ENCODE measurements at regions not wholly inside any gene's neighbourhood (a gene's known extent, or its start where the extent isn't known, plus 50 kb on each side); places are given as distances from the start of the nearest gene placed in this dataset.

DNA sequence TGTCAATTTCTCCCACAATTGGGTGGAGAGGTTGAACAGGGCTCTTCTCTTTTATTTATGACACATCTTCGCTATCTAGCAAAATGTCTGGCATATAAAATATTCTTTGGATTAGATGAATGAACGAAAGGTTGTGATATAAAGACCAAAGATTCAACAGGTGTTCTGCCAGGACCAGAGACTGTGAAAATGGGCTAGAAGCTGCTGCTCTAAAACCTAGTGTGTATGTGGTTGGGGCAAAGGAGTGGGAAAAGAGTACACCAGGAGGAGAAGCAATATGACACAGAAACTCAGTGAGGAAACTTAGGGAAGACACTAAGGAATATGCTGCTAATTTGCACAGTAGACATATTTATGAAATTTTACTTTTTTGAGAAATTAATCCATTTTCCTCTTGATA, 102.0 kb upstream of the CCDC80 start:
- H3K9me3 ChIP-seq, result no peaks in the 10 kb centered on the region
- intact Hi-C loops (cut with DNase I), result no loop called here
- no peak for DNase-seq
- no peaks in the 10 kb centered on the region for H3K36me3 ChIP-seq
- H3K4me3 ChIP-seq (replicated peaks in 1 of 3), result no peak overlapping the region
- TF ChIP-seq POLR2A (IDR thresholded peaks at IDR 0.05), result no peak
- TF ChIP-seq, protein P1, sequence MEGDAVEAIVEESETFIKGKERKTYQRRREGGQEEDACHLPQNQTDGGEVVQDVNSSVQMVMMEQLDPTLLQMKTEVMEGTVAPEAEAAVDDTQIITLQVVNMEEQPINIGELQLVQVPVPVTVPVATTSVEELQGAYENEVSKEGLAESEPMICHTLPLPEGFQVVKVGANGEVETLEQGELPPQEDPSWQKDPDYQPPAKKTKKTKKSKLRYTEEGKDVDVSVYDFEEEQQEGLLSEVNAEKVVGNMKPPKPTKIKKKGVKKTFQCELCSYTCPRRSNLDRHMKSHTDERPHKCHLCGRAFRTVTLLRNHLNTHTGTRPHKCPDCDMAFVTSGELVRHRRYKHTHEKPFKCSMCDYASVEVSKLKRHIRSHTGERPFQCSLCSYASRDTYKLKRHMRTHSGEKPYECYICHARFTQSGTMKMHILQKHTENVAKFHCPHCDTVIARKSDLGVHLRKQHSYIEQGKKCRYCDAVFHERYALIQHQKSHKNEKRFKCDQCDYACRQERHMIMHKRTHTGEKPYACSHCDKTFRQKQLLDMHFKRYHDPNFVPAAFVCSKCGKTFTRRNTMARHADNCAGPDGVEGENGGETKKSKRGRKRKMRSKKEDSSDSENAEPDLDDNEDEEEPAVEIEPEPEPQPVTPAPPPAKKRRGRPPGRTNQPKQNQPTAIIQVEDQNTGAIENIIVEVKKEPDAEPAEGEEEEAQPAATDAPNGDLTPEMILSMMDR (IDR thresholded peaks at IDR 0.05), result no peak
- 95 to 97% methylated on average over 2 of the region's 2 CpGs for WGBS, 2 donors
- no peaks in the 10 kb centered on the region for H3K27me3 ChIP-seq
- no peak overlapping the region for H3K27ac ChIP-seq
- H3K4me1 ChIP-seq, result peaks cover 5 to 8% of the 10 kb centered on the region in 2 donors

DNA sequence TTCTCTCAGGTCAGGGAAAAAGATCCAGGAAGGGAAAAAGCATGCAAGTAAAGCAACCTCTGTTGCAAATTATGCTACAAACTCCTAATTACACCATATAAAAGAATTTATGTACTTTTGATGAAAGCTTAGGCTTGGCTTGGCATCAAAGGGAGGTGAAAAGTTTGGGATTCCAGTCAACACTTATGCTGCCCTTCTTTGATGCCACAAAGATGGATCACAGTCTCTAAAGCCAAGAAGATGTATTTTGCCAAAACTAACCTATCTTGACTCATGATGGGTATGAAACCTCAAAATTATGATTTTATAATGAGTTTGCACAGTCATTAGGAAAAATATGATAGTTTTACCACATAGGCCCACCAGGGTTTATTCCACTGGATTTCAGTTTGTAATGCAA, 101.0 kb upstream of the CCDC80 start:
- no peak for DNase-seq
- no peaks in the 10 kb centered on the region for H3K27me3 ChIP-seq
- intact Hi-C loops (cut with DNase I), result no loop called here
- no peaks in the 10 kb centered on the region for H3K36me3 ChIP-seq
- TF ChIP-seq, protein P1 (IDR thresholded peaks at IDR 0.05), result no peak
- no peak for TF ChIP-seq POLR2A (IDR thresholded peaks at IDR 0.05)
- peaks cover 5 to 8% of the 10 kb centered on the region in 2 donors for H3K4me1 ChIP-seq
- no peaks in the 10 kb centered on the region for H3K9me3 ChIP-seq
- no peak overlapping the region for H3K27ac ChIP-seq
- no peak overlapping the region for H3K4me3 ChIP-seq (replicated peaks in 1 of 3)

DNA sequence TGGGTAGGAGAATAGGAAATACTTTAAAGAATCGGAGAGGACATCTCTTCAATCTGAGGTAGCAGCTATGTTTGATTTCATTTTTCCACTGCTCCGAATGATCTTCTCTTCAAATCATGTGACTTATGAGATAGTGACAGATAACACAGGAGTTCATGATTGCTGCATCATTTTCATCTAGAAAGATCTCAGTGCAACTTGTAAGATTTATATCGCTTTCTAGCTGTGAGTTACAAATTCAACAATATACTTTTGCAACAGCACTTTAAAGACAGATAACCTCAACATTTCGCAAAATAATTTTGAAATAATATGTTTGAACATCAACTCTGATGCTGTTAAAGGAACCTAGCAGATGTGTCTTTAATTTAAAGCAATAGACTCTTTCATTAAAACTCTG, 99.9 kb upstream of the CCDC80 start:
- Histone ChIP-seq H3K9me3 (no peaks in the 10 kb centered on the region), H3K27ac (no peak overlapping the region), H3K4me1 (peaks cover 5 to 8% of the 10 kb centered on the region in 2 donors), H3K27me3 (no peaks in the 10 kb centered on the region), H3K36me3 (no peaks in the 10 kb centered on the region), H3K4me3 (replicated peaks in 1 of 3) (no peak overlapping the region)
- intact Hi-C loops (cut with DNase I), result no loop called here
- DNase-seq, result no peak
- WGBS, 2 donors, result 92 to 93% methylated on average over 4 of the region's 4 CpGs
- TF ChIP-seq, protein P1 (IDR thresholded peaks at IDR 0.05), result no peak
- no peak for TF ChIP-seq POLR2A (IDR thresholded peaks at IDR 0.05)

DNA sequence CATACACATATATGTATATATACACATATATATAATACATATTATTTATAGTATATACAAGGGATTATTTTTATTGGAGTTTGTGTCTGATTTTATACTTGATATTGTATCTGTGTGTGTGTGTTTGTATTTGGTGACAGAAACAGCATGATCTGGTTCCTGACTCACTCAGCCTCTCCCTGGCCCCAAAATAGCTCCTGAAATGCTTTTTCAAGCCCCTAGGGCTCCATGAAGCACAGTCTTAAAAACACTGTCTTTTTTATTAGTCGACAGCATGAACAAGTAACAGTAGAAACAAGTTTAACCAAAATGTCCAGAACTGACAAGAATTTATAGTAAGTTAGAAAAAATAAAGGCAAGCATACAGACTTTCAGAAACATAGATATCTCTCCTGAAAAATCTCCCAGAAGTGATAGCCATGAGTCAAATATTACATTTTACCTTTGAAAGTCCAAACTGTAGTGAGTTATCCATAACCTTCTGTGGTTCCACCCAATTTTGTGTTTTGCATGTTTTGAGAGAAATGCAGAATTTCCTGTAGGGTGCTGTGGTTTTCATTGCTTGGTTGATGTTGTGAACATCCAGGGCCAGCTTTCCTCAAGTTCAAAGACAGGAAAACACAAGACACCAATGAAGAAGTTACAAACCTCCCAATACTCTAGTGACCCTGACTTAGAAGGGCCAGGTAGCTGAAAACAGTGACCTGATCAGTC, 98.5 kb upstream of the CCDC80 start:
- no peak overlapping the region for H3K27ac ChIP-seq
- TF ChIP-seq, protein P1 (IDR thresholded peaks at IDR 0.05), result no peak
- no peak for TF ChIP-seq POLR2A (IDR thresholded peaks at IDR 0.05)
- no peaks in the 10 kb centered on the region for H3K36me3 ChIP-seq
- no peaks in the 10 kb centered on the region for H3K27me3 ChIP-seq
- intact Hi-C loops (cut with DNase I), result loop anchor here (5.0 kb wide), 1 partner anchor 73 kb away; no protein-coding TSS in a partner anchor
- no peak overlapping the region for H3K4me3 ChIP-seq (replicated peaks in 1 of 3)
- no peaks in the 10 kb centered on the region for H3K9me3 ChIP-seq
- DNase-seq, result no peak
- peaks cover 5 to 8% of the 10 kb centered on the region in 2 donors for H3K4me1 ChIP-seq
- WGBS, 2 donors, result 18 to 20% methylated on average over 1 of the region's 1 CpG

DNA sequence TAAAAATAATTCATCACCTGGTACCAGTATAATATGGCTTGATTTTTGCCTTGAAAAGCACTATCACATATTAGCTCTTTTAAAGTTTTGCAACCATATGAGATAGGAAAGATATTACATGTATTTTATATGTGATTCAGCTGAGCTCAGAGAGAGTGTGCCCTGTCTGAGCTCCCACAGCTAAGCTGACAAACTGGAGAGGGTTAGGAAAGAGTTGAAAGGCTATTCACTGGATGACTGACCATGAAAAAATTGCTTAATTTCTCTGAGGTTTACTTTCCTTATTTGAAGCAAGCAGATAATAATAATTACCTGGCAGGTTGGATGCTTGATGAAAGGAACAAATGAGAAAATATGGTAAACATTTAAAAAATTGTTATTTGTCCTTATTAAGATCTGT, 97.4 kb upstream of the CCDC80 start:
- TF ChIP-seq, protein P1 (IDR thresholded peaks at IDR 0.05), result no peak
- TF ChIP-seq POLR2A (IDR thresholded peaks at IDR 0.05), result no peak
- Histone ChIP-seq H3K4me3 (replicated peaks in 1 of 3) (no peak overlapping the region), H3K9me3 (no peaks in the 10 kb centered on the region), H3K27me3 (no peaks in the 10 kb centered on the region), H3K27ac (no peak overlapping the region), H3K4me1 (peaks cover 5 to 8% of the 10 kb centered on the region in 2 donors), H3K36me3 (no peaks in the 10 kb centered on the region)
- peak in 1 of 2 donors; percentile 9 for DNase-seq
- intact Hi-C loops (cut with DNase I), result loop anchor here (5.0 kb wide), 1 partner anchor 74 kb away; no protein-coding TSS in a partner anchor
